ENCODE measurements at regions not wholly inside any gene's neighbourhood (a gene's known extent, or its start where the extent isn't known, plus 50 kb on each side); places are given as distances from the start of the nearest gene placed in this dataset.
"Not testable (repeated sequence)": the region's sequence is repeated elsewhere in the genome, so short reads cannot be mapped to it uniquely, and the experiment has no call there.

- not testable (repeated sequence) for DNase-seq
Measured at GRCh38 chr7:66459783-66460413, 168.8 kb upstream of the KCTD7 start.

- DNase-seq = no peak
Measured at GRCh38 chr7:66460921-66461361, 167.7 kb upstream of the KCTD7 start.

GRCh38 chr7:66461397-66461796 lies 167.3 kb upstream of the KCTD7 start:
- not testable (repeated sequence) for DNase-seq

- DNase-seq = not testable (repeated sequence)
Measured at GRCh38 chr7:66462831-66463230, 165.8 kb upstream of the KCTD7 start.

- no peak for DNase-seq
Measured at GRCh38 chr7:66464059-66464458, 164.6 kb upstream of the KCTD7 start.

- no peak for DNase-seq
Measured at GRCh38 chr7:66466081-66466600, 162.5 kb upstream of the KCTD7 start.

GRCh38 chr7:66467887-66468286 lies 160.8 kb upstream of the KCTD7 start:
- DNase-seq = no peak

- not testable (repeated sequence) for DNase-seq
Measured at GRCh38 chr7:66473064-66473463, 155.6 kb upstream of the KCTD7 start.

- DNase-seq = no peak
Measured at GRCh38 chr7:66474441-66474840, 154.2 kb upstream of the KCTD7 start.

- DNase-seq = not testable (repeated sequence)
Measured at GRCh38 chr7:66476056-66476455, 152.6 kb upstream of the KCTD7 start.

GRCh38 chr7:66477822-66478397 lies 150.8 kb upstream of the KCTD7 start:
- DNase-seq = not testable (repeated sequence)

GRCh38 chr7:66481229-66481628 lies 147.5 kb upstream of the KCTD7 start:
- not testable (repeated sequence) for DNase-seq

- DNase-seq = not testable (repeated sequence)
Measured at GRCh38 chr7:66489065-66489464, 139.6 kb upstream of the KCTD7 start.

- not testable (repeated sequence) for DNase-seq
Measured at GRCh38 chr7:66489741-66490140, 138.9 kb upstream of the KCTD7 start.

- DNase-seq = not testable (repeated sequence)
Measured at GRCh38 chr7:66490979-66491378, 137.7 kb upstream of the KCTD7 start.

GRCh38 chr7:66492405-66492804 lies 136.3 kb upstream of the KCTD7 start:
- not testable (repeated sequence) for DNase-seq

GRCh38 chr7:66493235-66494205 lies 135.2 kb upstream of the KCTD7 start:
- peak; percentile 94 for DNase-seq

GRCh38 chr7:66497346-66497745 lies 131.3 kb upstream of the KCTD7 start:
- no peak for DNase-seq

GRCh38 chr7:66500087-66500486 lies 128.6 kb upstream of the KCTD7 start:
- DNase-seq = no peak

GRCh38 chr7:66502230-66503035 lies 126.2 kb upstream of the KCTD7 start:
- no peak for DNase-seq

GRCh38 chr7:66503036-66503370 lies 125.7 kb upstream of the KCTD7 start:
- DNase-seq = no peak

- DNase-seq = no peak
Measured at GRCh38 chr7:66503551-66504031, 125.1 kb upstream of the KCTD7 start.
